ENCODE measurements at regions not wholly inside any gene's neighbourhood (a gene's known extent, or its start where the extent isn't known, plus 50 kb on each side); places are given as distances from the start of the nearest gene placed in this dataset.

DNA sequence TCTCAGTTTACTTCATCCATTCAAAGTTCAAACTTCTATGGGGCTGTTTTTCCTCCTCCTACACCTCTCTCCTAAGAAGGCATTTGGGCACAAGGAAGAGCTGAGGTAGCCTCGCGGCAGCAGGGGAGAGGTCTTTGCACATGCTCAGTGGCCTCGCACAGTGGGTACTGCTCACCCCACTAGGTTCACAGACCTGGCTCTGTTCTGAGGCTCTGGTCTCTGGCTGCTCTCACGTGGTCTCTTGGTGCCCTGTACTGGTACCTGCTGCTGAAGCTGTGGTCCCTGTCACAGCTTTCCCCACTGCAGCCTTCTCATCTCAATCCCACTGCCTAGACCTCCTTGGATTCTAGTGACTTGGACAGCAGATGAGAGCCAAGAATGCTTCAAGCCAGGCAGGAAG is 134.7 kb upstream of the CRY1 start:
- Histone ChIP-seq H3K27ac (no peak overlapping the region), H3F3A (ENCODE audit: insufficient read depth) (no peaks in the 10 kb centered on the region), H3K4me2 (ENCODE audit: unreplicated experiment) (no peak overlapping the region), H3K9me3 (ENCODE audit: low read depth) (no peaks in the 10 kb centered on the region), H3K36me3 (ENCODE audit: low read depth) (no peaks in the 10 kb centered on the region), H3K9ac (no peak overlapping the region), H3K4me1 (ENCODE audit: insufficient read depth) (peaks cover 8% of the 10 kb centered on the region; the same call in 1 of the 2 replicates), H3K79me2 (ENCODE audit: insufficient read depth) (no peaks in the 10 kb centered on the region), H2AFZ (no peak overlapping the region), H3K27me3 (replicated peaks; ENCODE audit: insufficient read depth) (peaks cover 13% of the 10 kb centered on the region), H4K20me1 (ENCODE audit: insufficient read depth) (no peaks in the 10 kb centered on the region), H3K9me2 (ENCODE audit: insufficient read depth) (no peaks in the 10 kb centered on the region), H3K4me3 (no peak overlapping the region)
- no peak for DNase-seq
- 26 to 43% methylated on average over 4 of the region's 4 CpGs for WGBS, 2 experiments (ENCODE audit: low coverage in 1 of 2, low lambda C conversion rate in 2 of 2, missing lambda C conversion rate in 2 of 2)
- in situ Hi-C loops (cut with MboI): no loop called here
- TF ChIP-seq EZH2 (IDR thresholded peaks at IDR 0.05; ENCODE audit: insufficient read depth, poor library complexity, severe bottlenecking) (no peak), EZH2phosphoT487 (IDR thresholded peaks at IDR 0.05; ENCODE audit: insufficient read depth, low read depth) (no peak)

DNA sequence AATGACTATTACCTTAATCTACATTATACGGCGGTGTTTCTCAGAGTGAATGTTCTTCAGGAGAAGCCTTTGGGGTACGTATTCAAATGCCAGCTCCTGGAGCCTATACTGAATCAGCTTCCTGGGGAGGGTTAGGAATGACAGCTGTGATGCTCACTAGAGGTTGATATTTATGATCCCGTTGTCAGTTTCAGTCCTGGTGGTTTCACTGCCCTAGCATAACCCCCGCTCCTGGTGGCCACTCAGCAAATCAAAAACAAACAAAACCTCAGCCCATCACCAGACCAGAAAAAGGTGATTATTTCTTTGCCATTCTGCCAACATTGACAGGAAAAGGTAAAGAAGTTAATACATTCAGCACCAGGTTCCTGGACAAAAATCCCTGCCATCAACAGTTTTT is 136.5 kb upstream of the CRY1 start:
- in situ Hi-C loops (cut with MboI): no loop called here
- Histone ChIP-seq H3K36me3 (ENCODE audit: low read depth) (no peaks in the 10 kb centered on the region), H3K9me2 (ENCODE audit: insufficient read depth) (no peaks in the 10 kb centered on the region), H3K4me1 (ENCODE audit: insufficient read depth) (0 out of 2 replicates have a peak, but pooled peaks cover 4% of the 10 kb centered on the region), H3K27me3 (replicated peaks; ENCODE audit: insufficient read depth) (peaks cover 13% of the 10 kb centered on the region), H3K4me2 (ENCODE audit: unreplicated experiment) (no peak overlapping the region), H4K20me1 (ENCODE audit: insufficient read depth) (no peaks in the 10 kb centered on the region), H3F3A (ENCODE audit: insufficient read depth) (no peaks in the 10 kb centered on the region), H3K9ac (no peak overlapping the region), H2AFZ (no peak overlapping the region), H3K79me2 (ENCODE audit: insufficient read depth) (no peaks in the 10 kb centered on the region), H3K27ac (no peak overlapping the region), H3K9me3 (ENCODE audit: low read depth) (no peaks in the 10 kb centered on the region), H3K4me3 (no peak overlapping the region)
- 63 to 82% methylated on average over 5 of the region's 5 CpGs for WGBS, 2 experiments (ENCODE audit: low coverage in 1 of 2, low lambda C conversion rate in 2 of 2, missing lambda C conversion rate in 2 of 2)
- DNase-seq: no peak
- TF ChIP-seq EZH2phosphoT487 (IDR thresholded peaks at IDR 0.05; ENCODE audit: insufficient read depth, low read depth) (no peak), EZH2 (IDR thresholded peaks at IDR 0.05; ENCODE audit: insufficient read depth, poor library complexity, severe bottlenecking) (no peak)

- H3K4me1 ChIP-seq (ENCODE audit: insufficient read depth): no peaks in the 10 kb centered on the region
- H2AFZ ChIP-seq: no peak overlapping the region
- no peak for TF ChIP-seq EZH2 (IDR thresholded peaks at IDR 0.05; ENCODE audit: insufficient read depth, poor library complexity, severe bottlenecking)
- no peak for TF ChIP-seq EZH2phosphoT487 (IDR thresholded peaks at IDR 0.05; ENCODE audit: insufficient read depth, low read depth)
- no peak overlapping the region for H3K4me3 ChIP-seq
- H4K20me1 ChIP-seq (ENCODE audit: insufficient read depth): no peaks in the 10 kb centered on the region
- no peak overlapping the region for H3K27ac ChIP-seq
- H3K4me2 ChIP-seq (ENCODE audit: unreplicated experiment): no peak overlapping the region
- 67 to 69% methylated on average over 11 of the region's 11 CpGs for WGBS, 2 experiments (ENCODE audit: low coverage in 1 of 2, low lambda C conversion rate in 2 of 2, missing lambda C conversion rate in 2 of 2)
- H3K9ac ChIP-seq: no peak overlapping the region
- H3K9me2 ChIP-seq (ENCODE audit: insufficient read depth): no peaks in the 10 kb centered on the region
- no peaks in the 10 kb centered on the region for H3K36me3 ChIP-seq (ENCODE audit: low read depth)
- H3K27me3 ChIP-seq (replicated peaks; ENCODE audit: insufficient read depth): peaks cover 13% of the 10 kb centered on the region
- no peaks in the 10 kb centered on the region for H3K79me2 ChIP-seq (ENCODE audit: insufficient read depth)
- H3F3A ChIP-seq (ENCODE audit: insufficient read depth): no peaks in the 10 kb centered on the region
- no peak for DNase-seq
- in situ Hi-C loops (cut with MboI): no loop called here
- no peaks in the 10 kb centered on the region for H3K9me3 ChIP-seq (ENCODE audit: low read depth)
These were observed 138.0 kb upstream of the CRY1 start for GRCh38 chr12:107231303-107231702.

DNA sequence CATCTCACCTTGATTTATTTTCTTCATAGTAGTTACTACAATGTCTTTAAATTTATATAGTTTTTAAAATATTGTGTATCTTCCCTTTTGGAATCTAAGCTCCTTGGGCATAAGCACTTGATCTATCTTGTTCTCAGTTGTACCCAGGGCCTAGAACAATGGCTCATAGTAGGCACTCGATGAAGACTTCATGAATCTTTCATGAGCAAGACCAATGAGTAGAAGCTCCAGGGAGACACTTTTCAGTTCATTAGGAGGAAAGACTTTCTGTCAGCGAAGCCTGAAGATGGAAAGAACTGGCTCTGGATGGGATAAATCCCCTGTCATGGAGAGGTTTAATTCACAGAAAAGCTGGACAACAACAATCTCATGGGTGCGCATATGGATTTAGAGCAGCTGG is 140.2 kb upstream of the CRY1 start:
- WGBS, 2 experiments (ENCODE audit: low coverage in 1 of 2, low lambda C conversion rate in 2 of 2, missing lambda C conversion rate in 2 of 2): 70 to 75% methylated on average over 3 of the region's 3 CpGs
- H3K9me3 ChIP-seq (ENCODE audit: low read depth): no peaks in the 10 kb centered on the region
- H3K27me3 ChIP-seq (replicated peaks; ENCODE audit: insufficient read depth): peaks cover 13% of the 10 kb centered on the region
- H4K20me1 ChIP-seq (ENCODE audit: insufficient read depth): no peaks in the 10 kb centered on the region
- no peak overlapping the region for H3K27ac ChIP-seq
- in situ Hi-C loops (cut with MboI): no loop called here
- H3K9me2 ChIP-seq (ENCODE audit: insufficient read depth): no peaks in the 10 kb centered on the region
- H3K9ac ChIP-seq: no peak overlapping the region
- DNase-seq: no peak
- no peak overlapping the region for H2AFZ ChIP-seq
- TF ChIP-seq EZH2phosphoT487 (IDR thresholded peaks at IDR 0.05; ENCODE audit: insufficient read depth, low read depth): no peak
- TF ChIP-seq EZH2 (IDR thresholded peaks at IDR 0.05; ENCODE audit: insufficient read depth, poor library complexity, severe bottlenecking): no peak
- no peak overlapping the region for H3K4me3 ChIP-seq
- H3K4me2 ChIP-seq (ENCODE audit: unreplicated experiment): no peak overlapping the region
- no peaks in the 10 kb centered on the region for H3F3A ChIP-seq (ENCODE audit: insufficient read depth)
- H3K4me1 ChIP-seq (ENCODE audit: insufficient read depth): no peaks in the 10 kb centered on the region
- no peaks in the 10 kb centered on the region for H3K36me3 ChIP-seq (ENCODE audit: low read depth)
- no peaks in the 10 kb centered on the region for H3K79me2 ChIP-seq (ENCODE audit: insufficient read depth)

GRCh38 chr12:107235600-107235999 is 142.3 kb upstream of the CRY1 start:
- Histone ChIP-seq H4K20me1 (ENCODE audit: insufficient read depth) (no peaks in the 10 kb centered on the region), H3K79me2 (ENCODE audit: insufficient read depth) (no peaks in the 10 kb centered on the region), H3K4me3 (no peak overlapping the region), H3K27ac (no peak overlapping the region), H3K9me2 (ENCODE audit: insufficient read depth) (no peaks in the 10 kb centered on the region), H3K9me3 (ENCODE audit: low read depth) (no peaks in the 10 kb centered on the region), H3K27me3 (replicated peaks; ENCODE audit: insufficient read depth) (peaks cover 9% of the 10 kb centered on the region), H3K9ac (no peak overlapping the region), H3K36me3 (ENCODE audit: low read depth) (no peaks in the 10 kb centered on the region), H3K4me2 (ENCODE audit: unreplicated experiment) (no peak overlapping the region), H3F3A (ENCODE audit: insufficient read depth) (no peaks in the 10 kb centered on the region), H3K4me1 (ENCODE audit: insufficient read depth) (no peaks in the 10 kb centered on the region), H2AFZ (no peak overlapping the region)
- WGBS, 2 experiments (ENCODE audit: low coverage in 1 of 2, low lambda C conversion rate in 2 of 2, missing lambda C conversion rate in 2 of 2): 47 to 51% methylated on average over 2 of the region's 2 CpGs
- TF ChIP-seq EZH2phosphoT487 (IDR thresholded peaks at IDR 0.05; ENCODE audit: insufficient read depth, low read depth) (no peak), EZH2 (IDR thresholded peaks at IDR 0.05; ENCODE audit: insufficient read depth, poor library complexity, severe bottlenecking) (no peak)
- in situ Hi-C loops (cut with MboI): no loop called here
- no peak for DNase-seq

Data from GM23248 (cell line).